IMR-90 (cell line): ENCODE measurements at regions not wholly inside any gene's neighbourhood (a gene's known extent, or its start where the extent isn't known, plus 50 kb on each side); places are given as distances from the start of the nearest gene placed in this dataset.

Experiments used
- ATAC-seq: fragments of 200-7000 bp; cut with Tn5 transposase; 2 replicates; pipeline ENCODE4 v1.9.1; 2020; ENCODE audit warnings: low read depth, mild to moderate bottlenecking, moderate library complexity
- BruUV-seq: library from RNA; stranded (reverse); fragments of 400-500 nt; replicated peaks from 2 replicates; lab custom pipeline; 2021; lab: Mats Ljungman, UMichigan
- CTCF ChIA-PET: fragments of 300-600 bp; formaldehyde crosslinking; extraction: SDS; loops from one replicate; lab custom pipeline; 2021; ENCODE audit warnings: antibody characterized with exemption; lab: Yijun Ruan, JAX
- POLR2A ChIA-PET: fragments of 300-600 bp; sonication (Branson Sonifier 250); formaldehyde crosslinking; loops from one replicate; lab custom pipeline; 2022; ENCODE audit warnings: antibody characterized with exemption; ENCODE audit not compliant: unreplicated experiment; lab: Charles Lee
- DNase-seq: peaks from one replicate; pipeline ENCODE4 v3.0.0; 2013
- H2AFZ ChIP-seq: replicated peaks from 2 replicates; pipeline ENCODE3; 2013; ENCODE audit warnings: low read length, mild to moderate bottlenecking; ENCODE audit not compliant: poor library complexity
- H2AK5ac ChIP-seq: 2 replicates; pipeline ENCODE4 v1.6.1; 2013; ENCODE audit warnings: low read depth, low read length, inconsistent platforms
- H2AK9ac ChIP-seq: replicated peaks from 2 replicates; pipeline ENCODE3; 2013; ENCODE audit warnings: mild to moderate bottlenecking, low read depth, low read length, moderate library complexity; ENCODE audit not compliant: poor library complexity
- H2BK120ac ChIP-seq: 2 replicates; pipeline ENCODE4 v1.6.1; 2013; ENCODE audit warnings: low read depth, low read length, inconsistent platforms
- H2BK15ac ChIP-seq: 3 replicates; pipeline ENCODE4 v1.6.1; 2013; ENCODE audit warnings: low read depth, low read length, inconsistent platforms
- H2BK20ac ChIP-seq: 2 replicates; pipeline ENCODE4 v1.6.1; 2013; ENCODE audit warnings: low read depth, mild to moderate bottlenecking, inconsistent platforms, low read length, moderate library complexity
- H2BK5ac ChIP-seq: 2 replicates; pipeline ENCODE4 v1.6.1; 2013; ENCODE audit warnings: mild to moderate bottlenecking, low read depth, low read length, inconsistent platforms; ENCODE audit not compliant: poor library complexity, severe bottlenecking
- H3K14ac ChIP-seq: replicated peaks from 2 replicates; pipeline ENCODE4 v1.6.1; 2013; ENCODE audit warnings: low read depth, low read length, inconsistent platforms
- H3K18ac ChIP-seq: 2 replicates; pipeline ENCODE4 v1.6.1; 2013; ENCODE audit warnings: low read depth, low read length, control low read depth
- H3K23ac ChIP-seq: 2 replicates; pipeline ENCODE4 v1.6.1; 2013; ENCODE audit warnings: low read depth, low read length, inconsistent platforms
- H3K27ac ChIP-seq: 2 replicates; pipeline ENCODE4 v1.5.1; 2013; ENCODE audit warnings: mild to moderate bottlenecking, control low read depth, low read length; ENCODE audit not compliant: insufficient read depth
- H3K27me3 ChIP-seq: 2 replicates; pipeline ENCODE4 v1.6.1; 2013; ENCODE audit warnings: low read length; ENCODE audit not compliant: control insufficient read depth, insufficient read depth
- H3K36me3 ChIP-seq: 2 replicates; pipeline ENCODE4 v1.6.1; 2013; ENCODE audit warnings: low read length, mixed read lengths; ENCODE audit not compliant: control insufficient read depth, insufficient read depth
- H3K4ac ChIP-seq: 2 replicates; pipeline ENCODE4 v1.6.1; 2013; ENCODE audit warnings: low read depth, low read length, inconsistent platforms
- H3K4me1 ChIP-seq: 2 replicates; pipeline ENCODE4 v1.6.1; 2013; ENCODE audit warnings: low read length, mixed read lengths; ENCODE audit not compliant: control insufficient read depth, insufficient read depth
- H3K4me2 ChIP-seq: 2 replicates; pipeline ENCODE4 v1.6.1; 2013; ENCODE audit warnings: low read depth, mild to moderate bottlenecking, control low read depth, low read length, moderate library complexity
- H3K4me3 ChIP-seq: 2 replicates; pipeline ENCODE4 v1.5.1; 2013; ENCODE audit warnings: low read depth, mild to moderate bottlenecking, control low read depth, low read length, moderate library complexity; ENCODE audit not compliant: insufficient read depth
- H3K56ac ChIP-seq: 2 replicates; pipeline ENCODE4 v1.6.1; 2013; ENCODE audit warnings: low read length, inconsistent platforms; ENCODE audit not compliant: insufficient read depth; ENCODE audit errors: extremely low read depth
- H3K79me1 ChIP-seq, 2 experiments: 2 replicates each; pipeline ENCODE4 v1.6.1; 2013; ENCODE audit warnings: low read length in 2 of 2, inconsistent platforms in 1 of 2, low read depth in 1 of 2
- H3K9ac ChIP-seq: 2 replicates; pipeline ENCODE4 v1.6.1; 2013; ENCODE audit warnings: low read depth, low read length, control low read depth
- H3K9me1 ChIP-seq: 2 replicates; pipeline ENCODE4 v1.6.1; 2013; ENCODE audit warnings: low read length, inconsistent platforms; ENCODE audit not compliant: insufficient read depth
- H3K9me3 ChIP-seq: 2 replicates; pipeline ENCODE4 v1.6.1; 2013; ENCODE audit warnings: low read length; ENCODE audit not compliant: control insufficient read depth, insufficient read depth
- H4K20me1 ChIP-seq: 2 replicates; pipeline ENCODE4 v1.6.1; 2013; ENCODE audit warnings: low read length, inconsistent platforms; ENCODE audit not compliant: insufficient read depth
- H4K5ac ChIP-seq: 2 replicates; pipeline ENCODE4 v1.6.1; 2013; ENCODE audit warnings: mild to moderate bottlenecking, low read depth, low read length, control low read depth
- H4K8ac ChIP-seq, 2 experiments: 2 replicates each; pipeline ENCODE4 v1.6.1; 2013; ENCODE audit warnings: low read depth in 2 of 2, low read length in 2 of 2, control low read depth in 1 of 2, inconsistent platforms in 1 of 2
- H4K91ac ChIP-seq: 2 replicates; pipeline ENCODE4 v1.6.1; 2013; ENCODE audit warnings: low read depth, low read length, inconsistent platforms; ENCODE audit not compliant: insufficient read depth
- BHLHE40 ChIP-seq: fragments of 150-350 bp; IDR thresholded peaks from 2 replicates; pipeline ENCODE4 v1.6.1; 2016; ENCODE audit warnings: mild to moderate bottlenecking, low read depth, low read length
- CEBPB ChIP-seq: IDR thresholded peaks from 2 replicates; pipeline ENCODE4 v1.6.1; 2012; ENCODE audit warnings: low read depth, low read length, improper control_type of control experiment
- CHD1 ChIP-seq: IDR thresholded peaks from 2 replicates; pipeline ENCODE4 v1.6.1; 2012; ENCODE audit warnings: low read depth, low read length, improper control_type of control experiment
- CTCF ChIP-seq: conservative IDR thresholded peaks from 2 replicates; pipeline ENCODE4 v1.5.1; 2012; ENCODE audit warnings: mild to moderate bottlenecking, low read depth, low read length, improper control_type of control experiment
- ELK1 ChIP-seq: fragments of 150-350 bp; IDR thresholded peaks from 2 replicates; pipeline ENCODE4 v1.6.1; 2016; ENCODE audit warnings: low read depth, mild to moderate bottlenecking, low read length, moderate library complexity, borderline replicate concordance
- FOS ChIP-seq: fragments of 150-350 bp; IDR thresholded peaks from 2 replicates; pipeline ENCODE4 v1.6.1; 2016; ENCODE audit warnings: low read depth, low read length
- MAFK ChIP-seq: IDR thresholded peaks from 2 replicates; pipeline ENCODE4 v1.6.1; 2012; ENCODE audit warnings: low read depth, low read length, improper control_type of control experiment
- MAZ ChIP-seq: IDR thresholded peaks from 2 replicates; pipeline ENCODE4 v1.6.1; 2012; ENCODE audit warnings: low read depth, mild to moderate bottlenecking, low read length, improper control_type of control experiment, moderate library complexity, borderline replicate concordance
- MXI1 ChIP-seq: IDR thresholded peaks from 2 replicates; pipeline ENCODE4 v1.6.1; 2012; ENCODE audit warnings: low read depth, mild to moderate bottlenecking, low read length, moderate library complexity, borderline replicate concordance
- NFE2L2 ChIP-seq: fragments of 150-350 bp; IDR thresholded peaks from 2 replicates; pipeline ENCODE4 v1.6.1; 2016; ENCODE audit warnings: low read depth, mild to moderate bottlenecking, low read length
- POLR2A ChIP-seq: IDR thresholded peaks from 2 replicates; pipeline ENCODE4 v1.6.1; 2012; ENCODE audit warnings: mild to moderate bottlenecking, low read depth, low read length
- RAD21 ChIP-seq: IDR thresholded peaks from 2 replicates; pipeline ENCODE4 v1.6.1; 2012; ENCODE audit warnings: low read length, improper control_type of control experiment
- RCOR1 ChIP-seq: IDR thresholded peaks from 2 replicates; pipeline ENCODE4 v1.6.1; 2012; ENCODE audit warnings: mild to moderate bottlenecking, low read length, improper control_type of control experiment; ENCODE audit not compliant: insufficient replicate concordance
- RFX5 ChIP-seq: IDR thresholded peaks from 2 replicates; pipeline ENCODE4 v1.8.0; 2012; ENCODE audit warnings: low read depth, mild to moderate bottlenecking, low read length, moderate library complexity
- SMC3 ChIP-seq: fragments of 150-350 bp; IDR thresholded peaks from 2 replicates; pipeline ENCODE4 v1.6.1; 2016; ENCODE audit warnings: low read depth, mild to moderate bottlenecking, antibody characterized with exemption, low read length, moderate library complexity
- USF2 ChIP-seq: fragments of 150-350 bp; IDR thresholded peaks from 2 replicates; pipeline ENCODE4 v1.6.1; 2017; ENCODE audit warnings: mild to moderate bottlenecking, antibody characterized with exemption, low read length, low read depth
- WGBS, 2 experiments: methylation state at CpG; one replicate each; pipeline versions ENCODE4 v1.1.5 to v1.1.7; 2013; ENCODE audit warnings: missing lambda C conversion rate in 2 of 2; ENCODE audit not compliant: insufficient read length in 1 of 2; ENCODE audit errors: extremely low coverage in 2 of 2; 5-methylcytosine and 5-hydroxymethylcytosine counted together
- dilution Hi-C: fragments of 300-500 bp; cut with HindIII; formaldehyde crosslinking; loops from one replicate; pipeline ENCODE4 v1.14.3; 2018; ENCODE audit warnings: low sequenced_read_pairs; ENCODE audit not compliant: unreplicated experiment
- in situ Hi-C: fragments of 300-500 bp; cut with MboI; formaldehyde crosslinking; loops from 3 replicates; pipeline ENCODE4 v1.14.3; 2019; ENCODE audit warnings: low sequenced_read_pairs, inconsistent platforms, mixed read lengths
- intact Hi-C: fragments of 100-400 bp; cut with micrococcal nuclease; formaldehyde crosslinking; loops from 2 replicates; pipeline ENCODE4 v1.10.0; 2022

GRCh38 chr5:112643339-112643971, 94.2 kb upstream of the APC start:
- TF ChIP-seq BHLHE40 (no peak), FOS (no peak), MAFK (no peak), CEBPB (no peak), RAD21 (no peak), ELK1 (no peak), USF2 (no peak), POLR2A (no peak), NFE2L2 (no peak), SMC3 (no peak), RFX5 (no peak), MAZ (no peak), CTCF (no peak), CHD1 (no peak), MXI1 (no peak), RCOR1 (no peak)
- intact Hi-C loops: no loop called here
- Histone ChIP-seq H2BK15ac (no peak overlapping the region), H4K8ac (no peak overlapping the region), H3K9me3 (no peaks in the 10 kb centered on the region), H3K4ac (no peak overlapping the region), H4K20me1 (no peaks in the 10 kb centered on the region), H3K27ac (no peak overlapping the region), H4K91ac (no peak overlapping the region), H3K4me2 (no peak overlapping the region), H2BK5ac (no peak overlapping the region), H3K36me3 (no peaks in the 10 kb centered on the region), H3K79me1 (no peaks in the 10 kb centered on the region), H2BK120ac (no peak overlapping the region), H3K9ac (no peak overlapping the region), H3K4me1 (no peaks in the 10 kb centered on the region), H3K18ac (no peak overlapping the region), H2AK9ac (no peak overlapping the region), H2BK20ac (no peak overlapping the region), H3K56ac (no peak overlapping the region), H3K23ac (no peak overlapping the region), H3K9me1 (no peaks in the 10 kb centered on the region), H4K5ac (no peak overlapping the region), H2AK5ac (no peak overlapping the region), H3K14ac (no peak overlapping the region), H3K27me3 (peaks cover 2% of the 10 kb centered on the region; the same call in 1 of the 2 replicates), H2AFZ (no peak overlapping the region), H3K4me3 (no peak overlapping the region)
- WGBS, 2 experiments: 29% methylated on average over 1 of the region's 4 CpGs; no CpG with 5 or more reads in 1 of the 2 experiments
- dilution Hi-C loops: no loop called here
- DNase-seq (no peak), ATAC-seq (no peak)
- in situ Hi-C loops: no loop called here
- ChIA-PET POLR2A (no interaction called here), CTCF (interaction anchor here (0.7 kb wide), 1 partner anchor 27 kb away, joined by 3 read pairs; no protein-coding TSS in a partner anchor)
- BruUV-seq: no TSS peak
